Fibroblast of lung (primary cell): ENCODE measurements at regions not wholly inside any gene's neighbourhood (a gene's known extent, or its start where the extent isn't known, plus 50 kb on each side); places are given as distances from the start of the nearest gene placed in this dataset.

ENCODE experiments used
- CTCF ChIP-seq, 2 donors: IDR thresholded peaks in 1 of 2; conservative IDR thresholded peaks in 1 of 2; 1 replicate in 1 of 2; 2 replicates in 1 of 2; pipeline ENCODE4 v1.5.1; 2011 to 2012; ENCODE audit warnings: low read length in 2 of 2, control low read depth in 1 of 2, inconsistent platforms in 1 of 2, low read depth in 1 of 2, mild to moderate bottlenecking in 1 of 2
- EZH2 ChIP-seq: IDR thresholded peaks from 2 replicates; pipeline ENCODE4 v1.5.1; 2012; ENCODE audit warnings: low read length, control low read depth, mild to moderate bottlenecking; ENCODE audit errors: missing control alignments

DNA sequence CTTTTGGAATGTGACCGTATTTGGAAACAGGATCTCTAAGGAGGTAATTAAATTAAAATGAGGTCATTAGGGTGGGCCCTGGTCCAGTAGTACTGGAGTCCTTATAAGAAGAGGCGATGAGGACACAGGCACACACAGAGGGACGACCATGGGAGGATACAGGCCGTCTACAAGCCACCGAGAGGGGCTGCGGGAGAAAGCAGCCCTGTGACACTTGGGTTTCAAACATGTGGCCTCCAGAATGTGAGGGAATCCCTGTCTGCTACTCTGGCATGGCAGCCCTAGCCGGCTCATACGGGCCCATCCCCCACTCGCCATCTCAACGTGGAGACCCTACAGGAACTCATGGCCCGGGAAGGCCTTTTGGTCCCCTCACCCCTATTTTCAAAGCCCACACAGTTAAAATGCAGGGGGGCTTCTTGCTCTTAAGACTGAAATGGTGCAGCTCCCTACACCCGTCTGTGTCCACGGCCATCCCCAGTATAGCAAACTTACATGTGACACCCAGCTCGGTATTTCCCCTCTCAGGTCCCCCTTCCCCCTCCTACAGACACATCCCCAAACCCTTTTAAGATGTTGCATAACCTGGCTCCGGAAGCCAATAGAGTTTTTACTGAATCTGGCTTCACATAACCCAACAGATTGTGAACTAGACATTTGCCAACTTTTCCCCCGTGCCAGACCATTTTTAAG is 124.1 kb upstream of the TBL1X start:
- no peak for TF ChIP-seq CTCF (conservative IDR thresholded peaks at IDR 0.05 in 1 of 2, IDR thresholded peaks at IDR 0.05 in 1 of 2; ENCODE audit: low read depth in 1 of 2, low read length in 2 of 2)
- no peak for TF ChIP-seq EZH2
